HG03103 (cell line): ENCODE measurements at regions not wholly inside any gene's neighbourhood (a gene's known extent, or its start where the extent isn't known, plus 50 kb on each side); places are given as distances from the start of the nearest gene placed in this dataset.
"Not testable (repeated sequence)": the region's sequence is repeated elsewhere in the genome, so short reads cannot be mapped to it uniquely, and the experiment has no call there.

Experiments used
- ATAC-seq: cut with Tn5 transposase; IDR thresholded peaks from one replicate; pipeline ENCODE4 v1.9.1; 2021; ENCODE audit warnings: low read depth; ENCODE audit not compliant: unreplicated experiment

DNA sequence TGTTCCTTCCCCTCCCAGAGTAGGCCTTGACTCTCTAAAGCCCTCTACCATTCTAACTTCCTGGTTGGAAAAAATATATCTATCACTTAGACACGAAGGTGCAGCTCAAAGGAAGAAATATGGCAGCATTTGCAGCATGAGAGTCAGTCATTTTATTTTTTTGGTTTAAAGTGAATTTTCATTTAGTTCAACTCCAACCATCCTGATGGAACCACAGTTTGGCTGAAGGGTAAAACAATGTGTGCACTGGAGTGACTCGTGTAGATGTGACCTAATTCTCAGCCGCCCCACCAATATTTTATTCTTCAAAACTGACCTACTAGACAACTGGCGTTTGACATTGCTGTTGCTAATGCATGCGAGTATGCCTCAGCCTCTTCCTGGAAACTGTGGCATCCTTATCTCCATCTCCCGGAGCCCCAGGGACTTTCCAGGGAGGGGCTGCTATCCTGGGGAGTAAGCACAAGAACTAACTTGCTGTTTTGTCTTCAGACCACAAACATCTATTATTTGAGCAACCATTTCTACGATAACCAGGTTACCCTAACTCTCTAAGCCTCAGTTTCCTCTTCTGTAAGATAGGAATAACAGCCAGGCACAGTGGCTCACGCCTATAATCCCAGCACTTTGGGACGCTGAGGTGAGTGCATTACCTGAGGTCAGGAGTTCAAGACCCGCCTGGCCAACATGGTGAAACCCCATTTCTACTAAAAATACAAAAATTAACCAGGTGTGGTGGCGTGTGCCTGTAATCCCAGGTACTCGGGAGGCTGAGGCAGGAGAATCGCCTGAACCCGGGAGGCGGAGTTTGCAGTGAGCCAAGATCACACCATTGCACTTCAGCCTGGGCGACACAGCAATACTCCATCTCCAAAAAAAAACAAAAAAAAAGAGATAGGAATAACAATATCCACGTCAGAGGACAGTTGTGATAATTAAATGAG, 148.7 kb upstream of the JARID2 start:
- no peak for ATAC-seq

DNA sequence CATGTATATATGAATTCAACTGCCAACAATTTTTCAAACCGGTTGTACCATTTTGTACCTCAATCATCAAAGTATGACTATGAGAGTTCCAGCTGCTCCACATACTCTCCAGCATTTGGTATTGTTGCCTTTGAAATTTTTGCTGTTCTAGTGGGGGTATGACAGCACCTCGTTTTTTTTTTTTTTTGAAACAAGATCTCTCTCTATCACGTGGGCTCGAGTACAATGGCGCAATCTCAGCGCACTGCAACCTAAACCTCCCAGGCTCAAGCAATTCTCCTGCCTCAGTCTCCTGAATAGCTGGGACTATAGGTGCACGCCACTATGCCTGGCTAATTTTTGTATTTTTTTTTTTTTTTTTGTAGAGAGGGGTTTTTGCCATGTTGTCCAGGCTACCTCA, 144.7 kb upstream of the JARID2 start:
- ATAC-seq: no peak

DNA sequence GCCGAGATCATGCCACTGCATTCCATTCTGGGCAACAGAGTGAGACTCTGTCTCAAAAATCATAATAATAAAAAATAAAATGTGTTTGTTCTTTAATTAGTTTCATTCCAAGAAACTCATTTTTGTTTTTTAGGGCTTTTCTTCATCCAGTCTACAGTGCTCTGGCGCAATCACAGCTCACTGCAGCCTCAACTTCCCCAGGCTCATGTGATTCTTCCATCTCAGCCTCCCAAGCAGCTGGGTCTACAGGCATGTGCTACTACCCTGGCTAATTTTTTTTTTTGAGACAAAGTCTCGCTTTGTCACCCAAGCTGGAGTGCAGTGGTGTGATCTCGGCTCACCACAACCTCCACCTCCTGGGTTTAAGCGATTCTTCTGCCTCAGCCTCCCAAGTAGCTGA, 143.6 kb upstream of the JARID2 start:
- ATAC-seq: no peak

DNA sequence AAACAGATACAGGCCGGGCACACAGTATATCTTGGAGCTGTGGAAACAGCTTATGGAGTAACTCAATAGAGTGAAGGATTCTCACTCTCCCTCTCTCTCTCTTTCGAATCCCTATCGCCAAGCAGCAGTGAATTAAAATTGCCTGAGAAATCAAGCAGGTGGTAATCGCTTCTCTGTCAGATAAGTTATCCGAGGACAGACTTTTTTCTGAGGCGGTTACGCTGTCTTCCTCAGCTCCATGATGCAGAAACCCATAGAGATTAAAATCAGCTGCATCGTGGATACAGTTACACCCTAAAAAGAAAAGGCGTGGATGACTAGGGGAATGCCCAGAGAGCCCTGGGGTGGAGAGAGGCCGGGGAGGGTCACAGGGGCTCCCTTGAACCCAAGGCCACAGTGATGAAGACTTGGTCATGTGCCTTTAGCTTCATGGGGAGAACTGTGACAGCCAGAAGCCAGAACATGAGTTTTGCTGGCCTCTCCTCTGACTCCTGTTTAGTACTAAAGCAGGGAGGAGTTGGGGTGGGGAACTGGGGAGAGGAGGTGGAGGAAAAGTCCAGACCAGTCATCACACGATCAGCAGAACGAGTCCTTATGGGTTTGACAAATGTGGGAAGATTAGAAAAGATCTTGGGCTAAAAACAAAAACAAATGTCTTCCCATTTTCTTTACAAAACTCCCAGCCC, 138.8 kb upstream of the JARID2 start:
- ATAC-seq: no peak

GRCh38 chr6:15107644-15108382, 138.1 kb upstream of the JARID2 start:
- ATAC-seq: no peak

DNA sequence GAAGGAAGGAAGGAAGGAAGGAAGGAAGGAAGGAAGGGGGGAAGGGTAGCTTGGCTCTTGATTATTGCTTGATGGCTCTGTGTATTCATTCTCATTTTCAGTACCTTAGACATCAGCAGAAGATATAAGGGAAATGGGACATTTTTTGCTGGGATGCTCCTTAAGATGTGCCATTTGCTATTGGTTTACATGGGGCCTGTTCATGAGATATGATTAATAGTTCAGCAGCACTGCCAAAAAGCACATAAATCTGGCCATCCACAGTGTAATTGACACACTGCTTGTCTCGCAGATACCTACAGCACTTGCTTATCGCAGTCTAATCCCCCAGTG, 137.5 kb upstream of the JARID2 start:
- no peak for ATAC-seq

DNA sequence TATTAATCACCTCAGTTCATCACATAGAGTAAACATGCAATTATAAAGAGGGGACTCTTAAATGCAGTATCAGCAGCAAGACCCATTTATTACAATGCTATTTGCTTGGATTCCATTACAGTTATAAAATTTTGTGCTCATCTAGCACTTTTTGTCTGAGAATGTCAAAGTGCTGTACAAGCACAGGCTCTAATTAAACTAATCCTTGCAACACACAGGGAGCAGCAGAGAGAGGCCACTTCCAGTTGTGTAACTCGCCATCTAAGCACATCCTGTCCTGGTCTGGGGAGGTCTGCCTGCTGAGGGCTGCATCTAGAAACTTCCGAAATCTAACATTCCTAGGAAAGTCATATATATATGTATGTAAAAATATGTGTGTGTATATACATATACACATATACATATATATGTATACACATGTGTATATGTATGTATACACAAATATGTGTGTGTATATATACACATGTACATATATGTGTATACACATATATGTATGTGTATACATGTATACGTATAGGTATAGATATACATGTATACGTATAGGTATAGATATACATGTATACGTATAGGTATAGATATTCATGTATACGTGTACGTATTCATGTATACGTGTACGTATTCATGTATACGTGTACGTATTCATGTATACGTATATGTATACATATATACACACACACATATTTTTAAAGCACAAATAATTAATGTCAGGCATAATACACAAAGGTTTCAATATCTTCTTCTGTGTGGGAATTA, 136.4 kb upstream of the JARID2 start:
- no peak for ATAC-seq

- no peak for ATAC-seq
These were observed 135.0 kb upstream of the JARID2 start for GRCh38 chr6:15110726-15111354.

GRCh38 chr6:15111576-15111975, 134.3 kb upstream of the JARID2 start:
- ATAC-seq: not testable (repeated sequence)

DNA sequence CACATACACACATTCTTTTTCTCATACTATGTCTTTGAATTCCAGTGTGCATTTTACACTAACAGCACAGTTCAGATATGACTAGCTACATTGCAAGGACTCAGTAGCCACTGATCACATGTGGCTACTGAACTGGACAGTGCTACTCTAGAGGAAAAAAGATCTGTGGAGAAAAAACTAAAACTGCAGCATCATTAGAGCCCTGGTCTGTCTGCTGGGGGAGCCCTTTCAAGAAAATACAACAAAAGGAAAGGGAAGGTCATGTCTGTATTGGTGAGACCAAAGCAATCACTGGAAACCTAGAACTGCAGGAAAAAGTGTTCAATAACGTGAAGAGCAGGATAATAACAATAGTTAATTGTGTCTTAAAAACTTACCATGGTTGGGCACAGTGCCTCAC, 132.3 kb upstream of the JARID2 start:
- no peak for ATAC-seq

GRCh38 chr6:15114061-15114460, 131.8 kb upstream of the JARID2 start:
- ATAC-seq: no peak

GRCh38 chr6:15116889-15117288, 129.0 kb upstream of the JARID2 start:
- no peak for ATAC-seq

- no peak for ATAC-seq
These were observed 124.4 kb upstream of the JARID2 start for GRCh38 chr6:15121443-15121842.

- no peak for ATAC-seq
These were observed 123.8 kb upstream of the JARID2 start for GRCh38 chr6:15121977-15122550.

DNA sequence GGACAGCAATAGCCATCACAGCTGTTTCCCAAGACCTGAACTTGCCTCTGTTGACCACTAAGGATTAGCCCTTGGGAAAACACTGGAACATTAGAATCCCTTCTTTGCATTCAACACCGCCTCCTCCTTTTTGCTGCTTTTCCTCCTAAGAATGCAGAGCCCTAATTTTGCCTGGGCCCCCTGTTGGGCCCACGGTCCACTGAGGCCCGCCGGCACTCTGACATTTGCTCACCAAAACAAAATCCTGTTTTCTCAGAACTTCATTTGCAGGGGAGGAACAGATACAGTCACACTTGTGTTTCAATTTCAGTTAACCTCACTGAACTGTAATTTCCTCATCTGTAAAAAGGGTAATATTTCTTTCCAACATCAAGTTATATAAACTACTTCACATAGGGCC, 116.0 kb upstream of the JARID2 start:
- ATAC-seq: no peak

- ATAC-seq: no peak
These were observed 114.6 kb upstream of the JARID2 start for GRCh38 chr6:15131234-15131633.

DNA sequence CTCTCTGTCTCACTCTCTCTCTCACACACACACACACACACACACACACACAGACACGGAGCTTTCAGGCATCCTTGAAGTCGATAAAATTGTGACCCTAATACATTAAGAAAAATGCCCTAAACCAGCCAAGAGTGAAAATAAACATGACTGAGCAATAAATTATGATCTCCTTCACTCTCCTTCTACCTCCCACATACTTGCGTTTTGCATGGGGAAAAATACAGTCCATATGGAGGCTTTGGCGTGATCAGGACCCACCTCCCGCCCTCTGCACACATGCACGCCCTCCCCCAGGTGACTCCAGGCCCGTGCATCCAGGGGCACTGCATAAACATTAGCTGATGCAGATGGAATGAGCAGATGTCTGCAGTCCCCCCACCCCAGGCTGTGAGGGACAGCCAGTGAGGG, 114.2 kb upstream of the JARID2 start:
- ATAC-seq: no peak

DNA sequence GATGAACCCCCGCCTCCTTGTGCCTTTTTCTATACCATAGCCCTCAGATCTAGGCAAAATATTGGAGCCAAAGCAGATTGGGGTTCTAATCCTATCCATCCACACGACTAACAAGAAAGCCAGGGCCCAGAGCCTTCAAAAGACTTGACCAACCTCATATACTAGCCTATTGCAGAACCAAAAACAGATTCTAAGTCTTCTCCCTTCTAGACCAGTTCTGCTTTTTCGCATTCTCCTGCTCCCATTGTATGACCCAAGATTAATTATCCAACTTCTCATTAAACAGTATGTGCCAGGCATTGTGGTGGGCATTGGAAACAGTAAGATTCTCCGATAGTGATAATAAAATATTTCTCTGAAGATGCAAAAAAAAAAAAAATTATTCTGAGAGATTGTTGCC, 113.7 kb upstream of the JARID2 start:
- no peak for ATAC-seq

- no peak for ATAC-seq
These were observed 112.8 kb upstream of the JARID2 start for GRCh38 chr6:15132854-15133670.
